Left lobe of liver (tissue), 2 donors: ENCODE measurements at regions not wholly inside any gene's neighbourhood (a gene's known extent, or its start where the extent isn't known, plus 50 kb on each side); places are given as distances from the start of the nearest gene placed in this dataset.
"Not testable (repeated sequence)": the region's sequence is repeated elsewhere in the genome, so short reads cannot be mapped to it uniquely, and the experiment has no call there.

Source experiments
- ATAC-seq: fragments of 200-7000 bp; cut with Tn5 transposase; one replicate; pipeline ENCODE4 v1.9.1; 2020; ENCODE audit warnings: mild to moderate bottlenecking, moderate library complexity
- DNase-seq: peaks from one replicate; pipeline ENCODE4 v3.0.0-alpha.2; 2020; ENCODE audit warnings: low spot score
- donor health status: DM: no; HTN: no; CAD: no; lungs with moderate emphysema.
- donor health status: DM: no; HTN: yes; CAD: no.

DNA sequence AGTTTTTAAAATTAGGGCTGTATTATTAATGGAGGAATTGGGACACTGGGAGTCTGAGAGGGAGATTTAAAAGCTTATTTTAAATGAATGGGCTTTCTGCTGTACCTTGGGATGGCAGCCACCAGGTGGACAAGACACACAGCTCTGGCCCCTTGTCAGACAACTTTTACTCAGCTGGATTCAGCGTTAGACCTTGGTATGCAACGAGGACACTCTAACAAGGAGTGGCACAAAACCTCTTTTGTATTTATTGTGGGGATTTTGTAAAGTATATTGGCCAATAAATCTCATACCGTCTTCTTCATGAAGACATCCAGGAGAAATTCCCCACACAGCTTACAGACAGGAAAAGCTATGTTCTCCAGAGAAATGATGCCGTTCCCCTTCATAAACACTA lies 105.7 kb downstream of the LCA5 start:
- no peak for ATAC-seq

DNA sequence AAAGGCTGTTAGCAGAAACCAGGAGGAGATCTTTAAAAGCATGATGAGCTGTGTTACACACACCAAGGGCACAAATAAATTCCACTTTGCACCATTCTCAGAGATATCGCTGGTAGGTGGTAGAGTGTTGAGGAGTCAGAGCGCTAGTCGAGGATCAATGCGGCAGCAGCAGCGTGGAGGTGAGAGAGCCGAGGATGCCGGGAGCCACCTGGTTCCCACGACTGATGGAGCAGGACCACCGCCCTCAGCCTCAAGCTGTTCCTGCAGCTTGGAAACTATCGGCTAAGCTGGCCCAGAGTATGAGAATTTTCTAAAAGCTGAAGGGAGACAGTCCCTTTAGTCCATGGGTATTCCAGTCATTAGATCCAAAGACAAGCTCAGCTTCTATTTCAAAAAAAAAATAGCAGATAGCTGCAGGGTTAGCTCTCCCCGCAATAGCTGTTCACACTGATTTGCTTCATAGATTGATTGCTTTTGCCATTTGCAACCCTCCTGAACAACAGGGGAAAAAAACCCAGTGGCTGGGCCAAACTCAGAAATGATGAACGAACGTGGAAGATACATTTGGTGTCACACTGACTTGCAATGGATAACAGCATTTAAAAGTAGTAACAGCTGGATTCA lies 106.2 kb downstream of the LCA5 start:
- ATAC-seq (no peak), DNase-seq (no peak)

More for the DNA sequence above, 105.7 kb downstream of the LCA5 start:
- DNase-seq, result no peak

DNA sequence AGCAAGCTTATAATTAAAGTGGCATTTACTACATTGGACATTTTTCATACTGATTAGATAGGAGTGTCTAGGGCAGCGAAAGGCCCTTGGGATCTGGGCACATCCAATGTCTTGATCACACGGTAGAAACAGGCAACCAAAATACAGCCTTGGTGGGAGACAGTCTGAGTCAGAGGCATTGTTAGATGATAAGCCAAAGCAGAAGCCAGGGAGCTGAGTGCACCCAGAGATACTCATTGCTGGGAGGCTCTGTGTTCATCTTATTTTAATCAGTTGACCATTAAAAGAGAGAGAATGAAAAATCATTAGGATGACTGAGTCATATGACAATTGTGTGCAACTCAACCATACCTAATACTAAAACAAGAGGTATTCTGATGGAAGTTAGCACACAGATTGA lies 109.5 kb downstream of the LCA5 start:
- ATAC-seq, result no peak
- DNase-seq, result no peak

DNA sequence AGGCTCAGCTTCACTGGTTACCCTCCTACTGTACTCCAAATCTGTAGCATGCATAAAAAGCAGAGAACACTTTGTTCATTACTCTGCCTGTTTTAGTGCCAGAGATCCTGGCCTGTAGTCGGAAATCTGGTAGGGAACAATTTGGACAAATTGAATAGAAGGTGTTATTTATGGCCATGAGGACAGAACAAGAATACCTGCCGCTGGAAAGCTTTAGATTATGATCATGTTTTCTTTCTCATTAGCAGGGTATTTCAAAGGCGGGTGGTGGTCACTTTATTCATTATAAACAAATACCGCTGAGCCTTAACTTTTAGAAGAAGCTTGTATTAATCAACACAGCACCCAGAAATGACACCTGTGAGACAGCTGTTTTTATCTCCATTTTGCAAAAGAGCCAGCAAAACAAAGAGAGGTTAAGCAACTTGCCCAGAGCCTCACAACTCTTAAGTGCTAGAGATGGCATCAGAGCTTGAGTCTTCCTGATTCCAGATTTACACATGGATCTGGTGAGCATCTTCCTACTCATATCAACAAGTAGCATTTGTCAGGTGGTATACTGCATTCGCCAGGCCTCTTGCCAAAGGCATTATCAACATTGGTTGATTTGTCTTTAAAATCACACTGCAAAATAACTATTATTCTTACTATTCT lies 110.5 kb downstream of the LCA5 start:
- DNase-seq (no peak), ATAC-seq (no peak)

DNA sequence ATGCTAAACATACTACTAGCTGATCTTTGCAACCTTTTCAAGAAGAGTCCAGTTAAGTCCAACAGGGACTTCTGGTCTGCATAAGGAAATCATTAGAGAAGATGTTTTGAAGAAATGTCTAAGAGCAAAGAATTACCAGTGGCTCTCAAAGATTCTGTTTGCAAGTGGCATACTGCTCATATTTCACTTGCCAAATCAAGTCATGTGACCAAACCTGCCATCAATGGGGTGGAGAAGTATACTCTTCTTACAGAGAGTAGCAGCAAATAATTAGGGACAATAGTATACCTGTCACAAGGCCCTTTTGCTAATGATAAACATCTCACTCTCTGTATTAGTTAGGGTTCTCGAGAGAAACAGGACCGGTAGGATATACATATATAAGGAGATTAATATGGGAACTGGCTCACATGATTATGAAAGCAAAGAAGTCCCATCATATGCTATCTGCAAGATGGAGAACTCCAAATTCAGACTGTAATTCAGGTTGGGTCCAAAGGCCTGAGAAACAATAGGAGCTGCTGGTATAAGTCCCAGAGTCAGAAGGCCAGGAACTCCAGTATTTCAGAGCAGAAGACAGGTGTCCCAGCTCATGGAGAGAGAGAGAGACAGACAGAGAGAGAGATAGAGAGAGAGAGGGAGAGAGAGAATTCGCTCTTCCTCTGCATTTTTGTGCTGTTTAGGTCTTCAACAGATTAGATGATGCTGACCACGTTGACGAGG lies 111.5 kb downstream of the LCA5 start:
- DNase-seq, result no peak
- ATAC-seq, result peak; percentile 63

DNA sequence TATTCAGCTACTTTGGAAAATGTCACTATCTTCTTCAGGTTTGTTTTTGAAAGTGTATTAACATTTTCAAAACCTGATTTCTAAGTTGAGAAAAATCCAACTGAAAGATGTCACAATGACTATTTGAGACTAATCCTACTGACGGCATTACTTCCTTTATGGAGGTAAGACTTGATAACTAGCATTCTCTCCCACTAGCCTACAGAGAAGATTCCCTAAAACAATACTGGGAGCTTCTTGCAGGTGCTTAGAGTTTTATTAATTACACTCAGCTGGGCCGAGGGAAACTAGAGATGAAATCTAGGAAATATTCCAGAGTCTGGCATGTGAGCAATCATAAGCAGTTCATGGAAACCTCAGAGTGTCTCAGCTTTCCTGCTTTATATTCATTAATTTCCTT lies 114.0 kb downstream of the LCA5 start:
- DNase-seq (no peak), ATAC-seq (no peak)

DNA sequence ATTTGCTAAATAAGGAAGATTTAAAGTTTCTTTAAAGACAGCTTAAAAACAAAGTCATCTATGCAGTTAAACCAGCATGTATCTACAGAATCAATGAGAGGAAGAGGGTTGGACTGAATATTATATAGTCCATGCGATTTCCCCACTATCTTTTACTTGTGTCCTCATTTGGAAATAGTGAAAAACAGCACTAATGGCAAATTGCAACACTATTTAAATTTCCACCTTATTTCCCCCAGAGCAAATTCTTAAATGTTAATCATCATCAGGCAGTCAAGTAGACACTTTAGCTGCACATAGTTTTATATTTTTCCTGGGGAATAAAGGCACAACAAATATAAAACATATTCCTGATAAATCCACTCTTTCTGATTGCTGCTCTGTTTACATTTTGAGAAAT lies 114.6 kb downstream of the LCA5 start:
- no peak for DNase-seq
- ATAC-seq, result no peak

DNA sequence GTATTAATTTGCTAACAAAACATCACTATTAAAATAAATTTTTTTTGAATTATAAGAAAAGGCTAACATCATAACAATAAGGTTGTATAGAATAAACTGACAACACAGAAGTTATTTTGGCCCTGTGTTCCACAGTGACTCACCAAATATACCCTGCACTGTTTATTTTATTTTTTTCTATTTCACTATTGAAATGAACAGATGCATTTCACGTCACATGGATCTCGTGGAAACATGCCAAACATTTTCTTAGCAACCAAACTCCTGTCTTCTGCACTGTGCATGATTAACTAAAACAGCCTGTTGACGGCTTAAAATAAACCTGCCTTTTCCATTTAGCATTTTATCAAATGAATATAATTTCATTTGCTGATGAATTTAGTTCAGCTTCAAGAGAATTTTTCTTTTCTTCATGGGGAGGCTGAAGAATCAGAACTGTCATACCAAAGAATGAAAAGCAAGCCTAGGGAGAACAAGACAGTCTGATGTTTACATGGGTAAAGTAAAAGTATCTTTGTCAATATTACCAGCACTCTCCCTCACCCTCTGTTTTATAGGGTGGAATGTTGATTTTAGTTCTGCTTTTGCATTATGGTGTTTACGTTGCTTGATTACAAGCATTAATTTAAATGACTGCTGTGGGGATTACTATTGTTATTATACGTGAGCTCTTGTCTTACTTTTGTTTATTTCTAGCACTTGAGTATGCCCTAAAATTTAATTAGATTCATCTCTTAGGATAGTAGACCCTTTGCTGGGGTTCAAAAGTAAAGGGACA lies 115.3 kb downstream of the LCA5 start:
- peak; percentile 27 for ATAC-seq
- no peak for DNase-seq

DNA sequence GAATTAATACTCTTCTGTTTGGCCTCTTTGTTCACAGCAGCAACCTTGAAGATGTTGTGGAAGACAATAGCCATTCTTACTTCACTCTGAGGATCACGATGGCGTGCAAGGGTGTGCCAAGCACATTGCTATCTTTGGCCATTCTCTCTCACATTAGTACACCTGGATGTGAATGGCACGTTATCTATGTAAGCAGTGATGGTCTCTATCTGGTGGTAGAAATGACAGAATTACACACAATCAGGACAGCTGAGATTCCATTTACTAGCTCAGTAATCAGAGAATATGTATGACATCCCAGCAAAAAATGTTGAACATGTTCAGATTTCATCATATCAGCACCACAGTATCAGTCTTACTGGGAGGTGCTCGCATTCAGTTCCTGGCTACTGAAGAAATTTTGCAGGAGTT lies 116.2 kb downstream of the LCA5 start:
- ATAC-seq (no peak), DNase-seq (no peak)

DNA sequence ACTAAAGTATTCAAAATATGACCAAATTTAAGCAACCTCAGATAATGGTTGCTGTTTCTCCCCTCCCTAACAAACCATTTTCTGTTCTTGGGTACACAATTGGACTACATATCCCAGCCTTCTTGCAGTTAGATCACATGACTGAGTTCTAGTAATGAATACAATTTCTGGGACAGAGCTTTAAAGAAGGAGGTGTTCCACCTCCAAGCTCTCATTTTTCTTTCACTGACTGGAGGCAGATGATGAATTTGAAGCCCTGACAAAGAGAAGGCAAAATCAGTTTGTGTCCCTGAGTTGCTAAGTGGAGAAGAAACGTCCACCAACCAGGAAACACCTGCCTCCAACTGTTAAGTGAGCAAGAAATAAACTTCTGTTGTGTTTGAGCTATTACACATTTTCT lies 117.2 kb downstream of the LCA5 start:
- no peak for DNase-seq
- no peak for ATAC-seq

DNA sequence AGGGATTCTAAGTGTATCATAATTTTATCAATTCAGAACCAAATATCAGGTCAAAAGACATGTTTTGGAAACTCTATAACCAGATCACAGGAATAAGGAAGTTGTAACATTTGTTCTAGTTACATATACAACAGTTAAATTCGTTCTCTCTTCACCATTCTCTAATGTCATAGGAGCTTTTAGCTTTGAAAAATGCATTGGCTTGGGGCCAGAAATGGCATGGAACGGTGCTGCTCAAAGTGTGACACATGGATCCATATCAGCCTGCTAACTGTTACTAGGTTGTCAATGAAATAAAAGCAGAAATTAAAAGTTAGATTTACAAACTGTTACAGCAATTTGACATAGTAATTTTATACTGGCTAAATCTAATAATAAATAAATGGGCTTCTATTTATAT lies 120.3 kb downstream of the LCA5 start:
- no peak for DNase-seq
- no peak for ATAC-seq

DNA sequence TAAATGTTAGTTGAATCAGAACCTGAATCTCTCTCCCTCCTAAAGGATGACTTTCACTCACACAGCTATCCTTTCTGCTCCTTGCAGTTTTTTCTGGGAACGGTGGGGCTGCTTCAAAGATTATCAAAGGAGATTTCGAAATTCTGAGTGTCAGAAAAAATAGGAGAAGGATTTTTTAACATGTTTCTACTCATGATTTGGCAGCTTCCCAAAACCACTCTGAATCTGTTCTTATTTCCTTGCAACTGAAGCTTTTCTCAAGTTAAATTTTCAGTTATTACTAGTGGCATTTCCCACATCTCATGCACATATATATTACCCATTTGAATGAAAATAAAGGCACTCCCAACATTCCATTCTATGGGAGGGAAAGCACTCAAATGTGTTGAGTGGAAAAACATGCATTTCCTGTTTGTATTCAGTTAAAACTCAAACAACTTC lies 123.6 kb downstream of the LCA5 start:
- ATAC-seq, result no peak
- no peak for DNase-seq

DNA sequence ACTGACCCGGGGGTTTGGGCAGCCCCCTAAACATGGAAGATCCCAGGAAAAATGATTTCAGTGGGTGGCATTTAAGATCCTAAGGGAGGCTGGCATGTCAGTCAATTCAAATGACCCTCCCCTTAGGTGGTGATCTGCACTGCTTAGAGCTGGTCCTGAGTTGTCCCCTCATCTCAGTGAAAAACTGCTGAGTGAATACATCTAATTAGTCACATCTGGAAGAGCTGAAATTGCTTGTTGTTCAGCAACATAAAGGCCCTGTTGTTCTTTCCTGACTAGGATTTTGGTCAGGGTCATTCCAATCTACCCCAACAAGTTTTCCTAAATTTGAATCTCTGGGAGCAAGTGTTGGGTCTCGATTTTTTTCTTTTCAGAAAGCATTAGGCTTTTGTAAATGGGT lies 126.4 kb downstream of the LCA5 start:
- ATAC-seq, result no peak

DNA sequence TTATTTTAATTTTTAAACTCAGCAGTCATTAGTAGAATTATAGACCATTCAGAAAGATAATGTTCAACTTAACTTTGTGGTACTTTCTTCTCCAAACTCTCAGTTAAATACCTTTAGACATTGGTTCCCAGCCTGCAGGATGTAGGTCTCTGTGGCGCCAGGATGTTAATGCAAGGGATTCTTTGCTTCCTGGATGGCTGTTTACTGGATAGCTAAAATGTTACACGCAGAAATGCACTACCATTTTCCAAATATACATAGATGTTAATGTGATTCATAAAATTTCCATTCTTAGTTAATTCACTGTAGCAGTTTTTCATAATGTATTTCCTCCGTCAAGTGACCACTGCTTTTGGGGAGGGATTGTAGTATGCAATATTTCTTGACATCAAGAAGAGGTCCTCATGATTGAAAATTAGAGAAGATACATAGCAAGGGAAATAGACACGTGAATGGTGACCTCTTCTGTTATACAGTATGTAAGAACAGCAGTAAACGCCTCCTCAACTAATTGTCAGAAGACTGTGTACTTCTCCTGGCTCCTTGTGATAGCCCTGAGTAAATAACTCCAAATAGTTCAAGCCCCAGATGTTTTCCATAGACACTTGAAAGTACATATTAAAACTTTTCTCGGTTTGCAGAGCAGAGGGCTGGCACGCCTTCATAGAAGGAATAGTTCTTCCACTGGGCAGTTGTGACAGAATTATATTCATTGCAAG lies 128.8 kb downstream of the LCA5 start:
- no peak for ATAC-seq
- no peak for DNase-seq

More for the DNA sequence above, 126.4 kb downstream of the LCA5 start:
- no peak for DNase-seq

DNA sequence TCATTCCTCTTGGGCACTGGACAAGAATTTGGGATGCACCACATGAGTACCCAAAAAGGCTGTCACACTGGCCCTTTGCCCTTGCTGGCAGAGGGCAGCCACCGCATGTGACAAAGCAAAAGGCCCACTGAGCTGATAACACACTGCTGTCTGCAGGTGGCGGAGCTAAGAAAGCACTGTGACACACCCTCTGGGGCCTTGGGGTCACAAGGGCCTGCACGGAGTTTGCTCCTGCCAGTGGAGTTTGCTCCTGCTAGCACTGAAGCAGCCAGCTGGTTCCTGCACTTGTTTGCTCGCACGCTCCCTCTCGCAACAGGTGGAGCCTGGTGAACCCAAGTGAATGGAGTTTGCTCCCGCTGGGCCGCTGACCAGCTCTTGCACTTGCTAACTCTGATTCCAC lies 132.6 kb downstream of the LCA5 start:
- DNase-seq (peak; percentile 87), ATAC-seq (peak; percentile 96)

DNA sequence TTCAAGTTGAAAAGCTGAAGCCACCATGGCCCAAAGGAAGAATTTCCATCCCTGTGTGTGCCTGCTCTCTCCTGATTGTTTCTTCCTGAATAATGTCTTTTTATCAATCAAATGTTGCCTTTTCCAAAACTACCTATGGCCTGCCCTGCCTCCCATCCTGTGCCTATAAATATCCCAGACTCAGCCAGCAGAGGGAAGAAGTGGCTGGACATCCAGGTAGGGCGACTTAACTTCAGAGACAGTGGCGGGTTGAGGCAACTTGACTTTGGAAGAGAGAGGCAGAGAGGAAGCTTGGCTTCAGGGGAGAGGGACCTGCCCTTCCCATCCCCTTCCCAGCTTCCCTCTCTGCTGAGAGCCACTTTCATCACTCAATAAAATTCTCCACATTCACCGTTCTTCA lies 133.0 kb downstream of the LCA5 start:
- no peak for DNase-seq
- ATAC-seq, result peak; percentile 4

DNA sequence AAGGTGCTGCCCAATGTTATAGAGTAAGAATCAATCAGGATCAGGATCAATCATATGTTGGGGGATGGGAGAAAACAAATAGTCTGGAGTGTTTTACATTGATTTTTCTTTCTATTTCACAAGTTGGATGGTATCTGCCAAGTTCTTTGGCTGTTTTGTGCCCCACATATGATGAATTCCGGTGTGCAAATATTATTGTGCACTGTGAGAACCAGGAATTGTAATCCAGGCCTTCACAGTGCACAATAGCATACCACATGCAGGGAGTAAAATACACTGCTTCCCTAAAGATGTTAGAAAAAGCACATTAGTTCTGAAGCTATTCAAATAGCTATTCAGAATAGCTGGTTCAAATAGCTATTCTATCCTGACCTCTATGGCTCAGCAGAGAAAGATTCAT lies 133.7 kb downstream of the LCA5 start:
- DNase-seq (no peak), ATAC-seq (peak; percentile 56)

DNA sequence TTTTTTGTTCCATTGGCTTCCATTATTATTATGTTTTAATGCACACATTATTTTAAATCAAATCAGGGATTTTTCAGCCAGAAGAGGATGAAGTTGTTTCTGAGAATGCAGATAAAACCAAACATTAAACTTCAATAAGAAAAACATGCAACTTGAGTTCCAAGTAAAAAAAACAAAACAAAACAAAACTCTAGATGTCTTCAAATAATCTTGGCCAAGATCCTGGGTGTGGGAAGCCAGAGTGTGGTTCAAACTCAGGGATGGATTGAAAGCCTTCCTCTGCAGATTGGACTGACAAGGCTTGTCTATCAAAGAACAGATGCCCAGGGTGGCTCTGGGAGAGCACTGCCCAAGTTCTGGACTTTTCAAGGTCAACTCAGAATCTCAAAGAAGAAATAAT lies 134.1 kb downstream of the LCA5 start:
- peak; percentile 2 for ATAC-seq

DNA sequence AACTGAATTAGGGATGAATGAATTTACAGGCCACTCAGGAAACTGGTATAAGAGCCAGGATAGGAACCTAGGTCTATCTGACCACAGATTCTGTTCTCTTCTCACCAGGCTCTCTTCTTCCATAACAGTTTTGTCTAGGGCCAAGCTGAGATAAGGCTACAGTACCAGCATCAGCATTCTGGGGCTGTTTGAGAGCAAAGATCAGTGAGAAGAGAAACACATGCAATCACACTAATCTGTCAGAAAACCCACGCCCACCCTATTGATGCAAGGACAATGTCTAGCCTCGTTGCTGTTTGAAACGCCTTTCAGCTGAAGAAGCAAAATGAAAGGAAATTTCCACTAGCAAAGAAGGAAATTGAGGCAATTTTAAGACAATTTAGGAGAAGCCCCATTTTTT lies 137.7 kb downstream of the LCA5 start:
- no peak for ATAC-seq
- DNase-seq, result no peak

More for the DNA sequence above, 134.1 kb downstream of the LCA5 start:
- no peak for DNase-seq

DNA sequence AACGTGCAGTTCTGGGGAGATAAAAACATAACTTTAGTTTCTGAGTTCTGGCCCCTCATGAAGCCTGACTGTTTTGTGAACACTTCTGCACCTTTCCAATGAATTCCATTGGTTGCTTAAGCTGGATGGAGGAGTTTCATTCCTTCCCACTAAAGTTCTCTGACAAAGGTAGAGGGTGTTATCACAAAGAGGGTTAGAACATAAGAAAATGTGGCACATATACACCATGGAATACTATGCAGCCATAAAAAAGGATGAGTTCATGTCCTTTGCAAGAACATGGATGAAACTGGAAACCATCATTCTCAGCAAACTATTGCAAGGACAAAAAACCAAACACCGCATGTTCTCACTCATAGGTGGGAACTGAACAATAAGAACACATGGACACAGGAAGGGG lies 138.6 kb downstream of the LCA5 start:
- ATAC-seq, DNase-seq: not testable (repeated sequence)

DNA sequence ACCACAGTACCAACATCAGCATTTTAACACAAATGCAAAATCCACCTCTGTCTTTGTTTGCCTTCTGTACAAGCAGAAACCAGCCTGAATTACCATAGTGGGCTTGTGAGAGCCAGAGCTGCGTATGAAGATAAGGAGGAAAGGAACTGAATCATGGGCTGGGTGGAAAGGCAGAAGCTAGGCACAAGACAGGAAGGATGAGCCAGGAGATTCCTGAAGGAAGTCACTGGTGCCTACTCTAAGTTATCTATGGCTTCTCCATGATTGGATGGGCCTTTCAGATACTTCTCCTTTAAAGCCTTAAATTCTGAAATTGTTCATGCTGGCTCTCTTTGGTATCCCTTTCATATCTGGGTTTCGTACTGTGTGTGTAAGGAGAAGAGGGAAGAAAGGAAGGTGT lies 140.6 kb downstream of the LCA5 start:
- DNase-seq, result no peak
- no peak for ATAC-seq
